ENCODE measurements at regions not wholly inside any gene's neighbourhood (a gene's known extent, or its start where the extent isn't known, plus 50 kb on each side); places are given as distances from the start of the nearest gene placed in this dataset.

GRCh38 chr10:25661632-25662031 lies 272.4 kb upstream of the MYO3A start:
- 89% methylated on average over 3 of the region's 3 CpGs; no CpG with 5 or more reads in 1 of the 2 experiments for WGBS, 2 experiments (ENCODE audit: extremely low coverage in 1 of 2, insufficient coverage in 1 of 2, insufficient read length in 1 of 2, insufficient replicate concordance in 2 of 2, low coverage in 1 of 2, low lambda C conversion rate in 2 of 2, missing lambda C conversion rate in 1 of 2)
- POLR2A ChIA-PET (ENCODE audit: partially characterized antibody): no interaction called here
- H3K23me2 ChIP-seq (ENCODE audit: low read depth, low read length): no peaks in the 10 kb centered on the region
- no peak overlapping the region for H3K4ac ChIP-seq (replicated peaks; ENCODE audit: insufficient read length, low read depth, low read length)
- CTCF ChIA-PET (ENCODE audit: partially characterized antibody): interaction anchor here (0.6 to 1.0 kb wide), 2 partner anchors 23 to 38 kb away, joined by 3 to 4 read pairs; no protein-coding TSS in a partner anchor
- H3K23ac ChIP-seq (ENCODE audit: insufficient read length): no peak overlapping the region
- no peak overlapping the region for H2BK12ac ChIP-seq (ENCODE audit: low read depth, low read length)
- no peak overlapping the region for H3K27ac ChIP-seq (ENCODE audit: low read depth, low read length)
- TF ChIP-seq CTCF (IDR thresholded peaks at IDR 0.05; ENCODE audit: control extremely low read depth in 1 of 3, insufficient read depth in 1 of 3, low read depth in 1 of 3, low read length in 3 of 3): no peak
- no peak overlapping the region for H2BK20ac ChIP-seq (ENCODE audit: low read length)
- no peaks in the 10 kb centered on the region for H3K9me3 ChIP-seq (ENCODE audit: insufficient read depth in 2 of 2, low read depth in 1 of 2, low read length in 1 of 2)
- no peaks in the 10 kb centered on the region for H3K79me2 ChIP-seq (ENCODE audit: control insufficient read depth in 1 of 2, insufficient read depth in 2 of 2, low read length in 2 of 2)
- no peaks in the 10 kb centered on the region for H3K36me3 ChIP-seq (ENCODE audit: control insufficient read depth in 2 of 4, insufficient read depth in 4 of 4, low read length in 3 of 4)
- H3K79me1 ChIP-seq (ENCODE audit: low read depth, low read length): no peaks in the 10 kb centered on the region
- no peak overlapping the region for H2BK15ac ChIP-seq (ENCODE audit: low read length)
- no peaks in the 10 kb centered on the region for H3K4me1 ChIP-seq (replicated peaks in 1 of 4; ENCODE audit: control insufficient read depth in 3 of 4, insufficient read depth in 4 of 4, low read length in 3 of 4)
- no peak overlapping the region for H3K18ac ChIP-seq (ENCODE audit: extremely low read depth, low read length)
- no peak overlapping the region for H2BK5ac ChIP-seq (ENCODE audit: low read depth, low read length)
- H3K27me3 ChIP-seq (replicated peaks in 1 of 4; ENCODE audit: control insufficient read depth in 3 of 4, extremely low read depth in 1 of 4, insufficient read depth in 3 of 4, low read length in 3 of 4): no peaks in the 10 kb centered on the region
- no peak overlapping the region for H3K14ac ChIP-seq (ENCODE audit: insufficient read length)
- H4K5ac ChIP-seq (ENCODE audit: insufficient read length, low read depth, low read length): no peak overlapping the region
- no peak overlapping the region for H3K4me2 ChIP-seq (ENCODE audit: insufficient read depth in 1 of 2, low read depth in 2 of 2, low read length in 2 of 2)
- no peaks in the 10 kb centered on the region for H4K20me1 ChIP-seq (replicated peaks in 1 of 2; ENCODE audit: control insufficient read depth in 1 of 2, insufficient read depth in 2 of 2, low read length in 2 of 2)
- no peak overlapping the region for H4K91ac ChIP-seq (replicated peaks; ENCODE audit: insufficient read length, low read length)
- FAIRE-seq: no peak
- no peak overlapping the region for H3K4me3 ChIP-seq (ENCODE audit: extremely low read depth in 1 of 4, insufficient read depth in 2 of 4, low read depth in 3 of 4, low read length in 4 of 4)
- H2AK5ac ChIP-seq (ENCODE audit: low read depth, low read length): no peak overlapping the region
- H2BK120ac ChIP-seq (replicated peaks; ENCODE audit: low read depth, low read length): no peak overlapping the region
- no peak overlapping the region for H4K8ac ChIP-seq (ENCODE audit: extremely low read depth, insufficient read depth, low read length)
- no peak for DNase-seq (ENCODE audit: low read depth in 1 of 2, low spot score in 2 of 2)
- H3K56ac ChIP-seq (replicated peaks; ENCODE audit: insufficient read length, low read depth, low read length): no peak overlapping the region
- H3K9ac ChIP-seq (replicated peaks in 1 of 4; ENCODE audit: extremely low read depth in 1 of 4, low read depth in 3 of 4, low read length in 3 of 4): no peak overlapping the region
- no peak overlapping the region for H2AFZ ChIP-seq (ENCODE audit: low read length)
